GM20431 (cell line): ENCODE measurements at regions not wholly inside any gene's neighbourhood (a gene's known extent, or its start where the extent isn't known, plus 50 kb on each side); places are given as distances from the start of the nearest gene placed in this dataset.

Experiments used
- in situ Hi-C: fragments of 300-500 bp; cut with MseI, MboI; formaldehyde crosslinking; loops from one replicate; pipeline ENCODE4 v1.15.0; 2020; ENCODE audit warnings: low sequenced_read_pairs; ENCODE audit not compliant: unreplicated experiment

- in situ Hi-C loops, result no loop called here
Observed at GRCh38 chr13:24071423-24072075, 89.0 kb upstream of the SPATA13 start.

- in situ Hi-C loops, result no loop called here
Observed at GRCh38 chr13:24073657-24074056, 86.9 kb upstream of the SPATA13 start.

GRCh38 chr13:24074678-24075077 is 85.8 kb upstream of the SPATA13 start:
- in situ Hi-C loops, result no loop called here

- in situ Hi-C loops, result no loop called here
Observed at GRCh38 chr13:24075137-24075975, 85.2 kb upstream of the SPATA13 start.

GRCh38 chr13:24076109-24076508 is 84.4 kb upstream of the SPATA13 start:
- in situ Hi-C loops, result no loop called here

- in situ Hi-C loops, result no loop called here
Observed at GRCh38 chr13:24076636-24077035, 83.9 kb upstream of the SPATA13 start.

GRCh38 chr13:24080134-24080533 is 80.4 kb upstream of the SPATA13 start:
- in situ Hi-C loops, result no loop called here

GRCh38 chr13:24081387-24081786 is 79.1 kb upstream of the SPATA13 start:
- in situ Hi-C loops, result no loop called here

GRCh38 chr13:24083141-24083540 is 77.4 kb upstream of the SPATA13 start:
- in situ Hi-C loops, result no loop called here

GRCh38 chr13:24083722-24084421 is 76.6 kb upstream of the SPATA13 start:
- in situ Hi-C loops, result no loop called here

- in situ Hi-C loops, result no loop called here
Observed at GRCh38 chr13:24085662-24086061, 74.9 kb upstream of the SPATA13 start.

- in situ Hi-C loops, result no loop called here
Observed at GRCh38 chr13:24086642-24087041, 73.9 kb upstream of the SPATA13 start.

- in situ Hi-C loops, result no loop called here
Observed at GRCh38 chr13:24087605-24088225, 72.8 kb upstream of the SPATA13 start.

- in situ Hi-C loops, result no loop called here
Observed at GRCh38 chr13:24090049-24090448, 70.5 kb upstream of the SPATA13 start.

GRCh38 chr13:24091080-24091479 is 69.4 kb upstream of the SPATA13 start:
- in situ Hi-C loops, result no loop called here

- in situ Hi-C loops, result no loop called here
Observed at GRCh38 chr13:24092108-24092507, 68.4 kb upstream of the SPATA13 start.

- in situ Hi-C loops, result no loop called here
Observed at GRCh38 chr13:24093047-24093446, 67.5 kb upstream of the SPATA13 start.

GRCh38 chr13:24096659-24097058 is 63.9 kb upstream of the SPATA13 start:
- in situ Hi-C loops, result no loop called here

- in situ Hi-C loops, result no loop called here
Observed at GRCh38 chr13:24097064-24097463, 63.5 kb upstream of the SPATA13 start.

GRCh38 chr13:24097667-24098066 is 62.9 kb upstream of the SPATA13 start:
- in situ Hi-C loops, result no loop called here

- in situ Hi-C loops, result no loop called here
Observed at GRCh38 chr13:24099490-24099889, 61.0 kb upstream of the SPATA13 start.
